GM18502 (cell line): ENCODE measurements at regions not wholly inside any gene's neighbourhood (a gene's known extent, or its start where the extent isn't known, plus 50 kb on each side); places are given as distances from the start of the nearest gene placed in this dataset.

ENCODE experiments used
- ATAC-seq: cut with Tn5 transposase; IDR thresholded peaks from one replicate; pipeline ENCODE4 v1.9.1; 2021; ENCODE audit warnings: mild to moderate bottlenecking; ENCODE audit not compliant: unreplicated experiment, poor library complexity

- peak; percentile 93 for ATAC-seq
These were observed 414.0 kb downstream of the GJA1 start for GRCh38 chr6:121849477-121849876.

DNA sequence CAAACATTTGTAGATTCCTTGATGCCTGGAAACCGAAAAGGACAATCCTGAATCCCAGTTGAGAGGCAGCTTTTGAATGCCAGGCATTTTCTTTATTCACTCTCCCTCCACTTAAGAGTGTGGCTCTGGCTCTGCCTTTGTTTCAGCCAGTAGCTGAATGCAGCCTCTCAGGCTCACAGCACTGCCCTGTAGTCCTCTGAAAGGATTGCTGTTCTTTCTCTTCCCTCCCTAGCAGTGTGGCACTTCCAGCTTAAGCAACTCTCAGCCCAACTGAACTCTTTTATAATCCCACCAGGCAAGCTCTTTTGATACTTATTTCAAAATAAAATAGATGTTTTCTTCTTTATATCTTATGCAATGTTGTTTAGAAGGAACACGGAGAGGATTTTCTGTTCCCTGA lies 415.6 kb downstream of the GJA1 start:
- ATAC-seq, result no peak

DNA sequence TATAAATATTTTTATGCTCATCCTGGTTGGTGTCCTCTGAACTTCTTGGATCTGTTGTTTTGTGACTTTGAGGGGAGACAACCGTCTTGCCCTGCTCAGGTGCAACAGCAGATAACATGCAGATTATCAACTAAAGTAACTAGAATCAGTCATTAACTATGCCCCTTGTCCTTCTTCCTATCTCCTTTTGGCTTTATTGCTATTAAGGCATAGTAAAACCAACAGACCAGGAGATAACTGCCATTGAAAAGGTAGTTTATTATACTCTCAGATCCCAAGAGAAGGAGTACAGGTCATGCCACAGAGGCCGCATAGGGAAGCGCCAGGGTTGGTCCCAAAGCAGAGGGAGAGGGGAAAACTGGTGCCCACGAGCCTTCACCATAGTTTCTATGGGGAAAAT lies 418.2 kb downstream of the GJA1 start:
- ATAC-seq, result no peak

DNA sequence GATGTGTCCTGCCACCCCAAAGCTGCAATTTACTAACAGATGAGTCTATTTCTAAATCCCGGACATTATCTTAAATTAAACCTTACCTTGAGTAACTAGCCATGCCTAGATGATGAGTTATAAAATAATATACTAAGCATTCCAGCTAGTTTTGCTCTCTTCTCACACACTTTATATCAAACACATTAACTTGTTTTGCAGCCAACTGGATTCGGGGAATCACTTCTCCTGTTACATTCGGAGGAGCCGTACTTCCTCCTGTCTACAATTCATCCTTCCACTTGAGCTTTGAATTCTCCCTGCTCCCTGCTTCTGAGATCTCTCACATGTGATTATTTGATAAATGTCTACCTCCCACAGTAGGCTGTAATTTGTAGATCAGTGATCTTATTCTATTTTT lies 420.1 kb downstream of the GJA1 start:
- no peak for ATAC-seq

DNA sequence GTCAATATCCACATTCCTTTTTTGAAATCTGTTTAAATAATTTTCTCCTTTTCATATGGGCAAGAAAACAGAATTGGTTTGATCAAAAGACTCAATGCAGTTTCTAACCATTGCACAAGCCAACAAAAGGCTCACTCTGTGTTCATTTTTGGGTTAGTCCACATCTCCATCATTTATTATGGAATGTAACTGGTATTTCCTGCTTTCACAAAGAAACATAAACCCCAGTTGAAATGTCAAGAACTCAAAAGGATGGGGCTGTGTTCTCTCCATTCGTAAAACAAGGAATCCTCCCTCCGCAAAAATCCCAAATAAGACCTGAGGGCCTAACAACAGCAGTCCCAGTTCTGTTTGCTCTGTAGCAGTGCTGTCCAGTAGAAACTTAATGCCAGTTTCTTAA lies 420.9 kb downstream of the GJA1 start:
- ATAC-seq, result no peak

GRCh38 chr6:121857551-121857950 lies 422.1 kb downstream of the GJA1 start:
- ATAC-seq, result no peak

GRCh38 chr6:121858310-121858709 lies 422.9 kb downstream of the GJA1 start:
- ATAC-seq, result no peak

DNA sequence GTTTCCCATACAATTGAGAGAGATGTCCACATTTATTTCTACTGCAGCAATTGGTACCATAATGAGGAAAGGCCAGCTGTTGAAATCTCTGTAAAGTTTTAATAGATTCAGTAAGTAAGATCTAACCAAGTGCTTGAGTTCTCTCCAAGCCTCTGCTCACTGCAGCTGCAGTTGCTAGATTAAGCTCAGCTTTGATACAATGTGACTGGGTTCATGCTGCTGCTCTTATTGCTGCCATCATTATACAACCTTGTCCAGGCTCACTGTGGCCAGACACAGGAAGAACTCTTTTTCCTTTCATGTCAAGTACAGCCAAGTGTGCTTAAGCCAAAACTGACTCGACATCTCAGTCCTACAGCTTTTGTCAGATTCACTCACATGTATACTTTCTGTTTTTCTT lies 423.5 kb downstream of the GJA1 start:
- ATAC-seq, result no peak

GRCh38 chr6:121865811-121866210 lies 430.4 kb downstream of the GJA1 start:
- ATAC-seq, result no peak

GRCh38 chr6:121867095-121867494 lies 431.6 kb downstream of the GJA1 start:
- no peak for ATAC-seq

- ATAC-seq, result no peak
These were observed 432.8 kb downstream of the GJA1 start for GRCh38 chr6:121868206-121868605.

DNA sequence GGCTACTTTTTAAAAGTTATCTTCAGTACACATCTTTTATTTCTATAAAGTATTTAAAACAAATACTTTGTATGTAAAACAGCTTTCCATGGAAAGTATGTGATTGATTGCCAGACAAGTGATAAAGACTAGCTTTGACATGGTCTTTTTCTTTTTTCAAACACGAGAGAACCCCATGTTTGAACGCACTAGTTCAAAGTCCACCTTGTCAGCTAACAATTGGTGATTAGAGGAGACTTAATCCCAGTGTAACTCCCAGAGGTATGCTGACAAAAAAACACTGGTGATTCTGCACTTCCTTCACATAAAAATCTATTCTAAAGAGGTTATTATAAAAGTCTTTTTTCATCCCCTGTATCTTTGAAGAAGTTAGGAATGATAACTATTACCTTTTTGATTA lies 438.1 kb downstream of the GJA1 start:
- ATAC-seq, result no peak

DNA sequence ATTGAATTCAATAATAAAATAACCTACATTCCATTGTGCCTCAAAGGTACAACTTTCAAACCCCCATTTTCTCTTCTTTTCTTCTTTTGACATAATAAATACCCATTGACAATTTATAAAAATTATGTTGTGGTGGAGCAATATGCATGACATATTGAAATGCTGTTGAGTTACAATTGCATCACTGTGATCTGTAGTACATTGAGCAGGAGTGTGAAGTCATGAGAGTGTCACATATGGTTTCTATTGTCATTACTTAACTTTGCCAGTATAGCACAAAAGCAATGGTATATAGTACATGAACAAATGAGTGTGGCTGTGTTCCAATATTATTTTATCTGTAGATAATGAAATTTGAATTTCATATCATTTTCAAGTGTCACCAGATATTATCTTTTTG lies 441.3 kb downstream of the GJA1 start:
- ATAC-seq, result no peak

DNA sequence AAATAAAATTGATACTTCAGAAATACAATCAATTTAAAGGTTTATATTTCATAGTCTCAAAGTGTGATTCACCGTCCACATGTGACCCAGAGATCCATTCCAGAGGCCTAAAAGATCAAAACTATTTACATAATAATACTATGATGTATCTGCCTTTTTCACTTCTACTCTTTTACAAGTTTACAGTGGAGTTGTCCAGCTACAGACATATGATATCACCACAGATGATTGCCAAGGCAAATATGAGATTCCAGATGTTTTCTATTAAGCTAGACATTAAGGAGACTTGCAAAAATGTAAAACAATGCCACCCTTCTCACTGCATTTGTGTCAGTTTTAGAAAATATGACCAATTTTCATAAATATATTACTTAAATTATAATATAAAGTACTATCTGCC lies 443.7 kb downstream of the GJA1 start:
- no peak for ATAC-seq

DNA sequence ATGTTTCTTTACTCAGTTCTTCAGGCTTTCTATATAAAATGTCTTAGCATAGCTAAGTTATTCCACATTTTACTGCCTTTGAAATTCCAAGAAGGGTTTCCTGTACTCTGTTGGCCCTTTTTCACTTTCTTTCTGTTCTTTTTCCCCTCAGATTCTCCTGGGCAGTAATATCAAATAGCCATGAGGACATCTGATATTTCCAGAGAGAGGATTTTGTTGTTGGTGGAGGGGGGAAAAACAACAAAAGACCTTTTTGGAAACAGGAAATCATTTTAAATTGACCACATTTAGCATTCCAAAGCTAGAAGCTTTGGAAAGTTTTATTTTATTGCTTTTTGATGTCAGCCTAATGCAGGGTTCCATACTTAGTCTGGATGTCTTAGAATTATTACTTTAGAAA lies 445.4 kb downstream of the GJA1 start:
- no peak for ATAC-seq

GRCh38 chr6:121881974-121882667 lies 446.7 kb downstream of the GJA1 start:
- no peak for ATAC-seq

DNA sequence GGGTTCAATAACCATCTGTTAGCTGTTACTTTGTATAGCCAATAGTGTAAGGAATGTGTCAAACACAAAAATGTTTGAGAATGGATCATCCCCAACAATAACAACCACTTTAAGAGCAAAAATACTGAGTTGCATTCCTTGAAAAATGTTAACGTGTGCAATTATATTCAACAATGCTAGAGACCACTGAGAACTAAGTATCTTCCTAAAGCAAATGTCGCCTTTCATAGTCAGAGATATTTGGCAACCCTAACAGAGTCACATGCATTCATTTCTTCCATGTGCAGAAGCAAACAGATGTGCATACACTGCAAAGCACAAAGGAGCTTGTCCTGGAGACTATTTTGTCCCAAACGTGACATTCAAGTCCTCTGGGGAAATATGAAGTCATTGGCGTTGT lies 448.6 kb downstream of the GJA1 start:
- ATAC-seq, result no peak

DNA sequence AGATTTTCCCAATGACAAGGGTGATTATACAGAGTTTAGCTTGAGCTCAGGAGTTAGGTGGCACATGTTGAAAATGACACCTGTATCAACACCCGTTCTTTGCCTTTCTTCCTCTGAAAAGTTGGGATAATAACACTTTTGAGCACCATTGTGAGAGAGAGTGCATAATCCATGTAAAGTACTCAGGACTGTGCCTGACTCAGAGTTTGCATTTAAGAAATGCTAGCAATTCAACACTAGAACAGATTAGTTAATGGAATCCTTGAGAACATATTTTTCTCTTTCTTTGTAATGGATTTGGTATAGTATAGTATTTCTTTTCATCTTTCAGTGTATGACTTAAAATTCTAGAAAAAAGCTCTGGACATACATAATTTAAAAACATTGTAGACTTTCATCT lies 449.2 kb downstream of the GJA1 start:
- no peak for ATAC-seq

DNA sequence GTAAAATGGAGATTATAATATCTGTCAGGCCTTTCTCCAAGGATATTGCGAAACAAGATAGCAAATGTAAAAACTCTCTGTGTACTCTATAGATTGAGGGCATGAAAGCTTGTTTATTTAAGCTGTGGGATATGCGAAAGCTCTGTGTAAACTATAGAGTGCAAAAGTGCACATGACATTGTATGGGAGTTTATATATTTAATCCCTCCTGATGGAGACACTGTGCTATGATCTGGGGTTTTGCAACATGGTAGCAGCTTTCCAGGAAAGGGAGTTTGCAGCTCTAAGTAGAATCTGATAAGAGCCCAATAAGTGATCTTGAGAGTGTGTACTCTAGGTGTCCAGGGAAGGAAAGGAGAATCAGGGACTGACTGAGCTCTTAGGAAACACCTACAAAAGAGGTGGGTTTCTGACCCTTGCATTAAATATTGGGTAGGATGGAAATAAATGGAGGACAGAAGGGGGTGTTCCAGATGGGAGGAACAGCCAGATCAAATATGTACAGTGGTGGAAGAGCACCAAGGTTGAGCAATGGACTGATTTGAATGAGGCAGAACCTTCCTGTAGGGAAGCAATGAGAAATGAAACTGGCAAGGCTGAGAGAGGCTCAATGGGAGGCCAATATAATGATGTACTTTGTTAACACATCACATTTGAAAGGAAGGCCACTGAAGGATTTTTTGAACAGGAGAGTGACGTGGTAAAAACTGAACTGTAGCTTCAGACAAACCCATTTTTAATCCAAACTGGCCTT lies 450.1 kb downstream of the GJA1 start:
- ATAC-seq, result no peak

GRCh38 chr6:121886223-121886830 lies 450.9 kb downstream of the GJA1 start:
- no peak for ATAC-seq

DNA sequence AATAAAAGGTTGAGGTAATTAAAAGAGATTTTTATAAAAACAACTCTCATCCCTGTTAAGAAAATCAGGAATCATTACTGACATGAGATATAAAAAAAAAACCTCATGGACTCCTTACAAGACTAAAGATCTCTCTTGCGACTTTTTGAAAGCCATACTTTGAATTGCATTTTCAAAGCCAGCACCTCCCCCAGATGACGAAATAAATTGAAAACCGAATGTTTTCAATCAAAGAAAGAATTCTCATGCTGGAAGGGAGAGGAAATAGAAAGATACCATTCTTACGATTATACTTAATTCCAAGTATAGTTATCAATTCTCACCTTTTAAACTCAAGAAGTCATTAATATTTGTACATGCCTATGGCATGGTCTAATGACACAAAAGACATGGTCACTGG lies 452.3 kb downstream of the GJA1 start:
- ATAC-seq, result no peak
